Keratinocyte (primary cell): ENCODE measurements at regions not wholly inside any gene's neighbourhood (a gene's known extent, or its start where the extent isn't known, plus 50 kb on each side); places are given as distances from the start of the nearest gene placed in this dataset.

Experiments used
- CTCF ChIP-seq, 3 experiments: IDR thresholded peaks in 1 of 3; conservative IDR thresholded peaks in 1 of 3; optimal IDR thresholded peaks in 1 of 3; 2 replicates in 2 of 3; 3 replicates in 1 of 3; pipeline versions ENCODE3 to v1.5.1; 2011; ENCODE audit warnings: low read length in 3 of 3, mild to moderate bottlenecking in 3 of 3, moderate library complexity in 2 of 3, control low read depth in 1 of 3, inconsistent platforms in 1 of 3; ENCODE audit not compliant: insufficient read depth in 2 of 3; ENCODE audit errors: extremely low read depth in 1 of 3
- EZH2 ChIP-seq: IDR thresholded peaks from one replicate; pipeline ENCODE4 v1.6.1; 2012; ENCODE audit warnings: inconsistent platforms, mild to moderate bottlenecking, low read length, moderate library complexity

GRCh38 chr13:74024856-74025255 lies 109.3 kb downstream of the KLF12 start:
- TF ChIP-seq CTCF (optimal IDR thresholded peaks at IDR 0.05 in 1 of 3, IDR thresholded peaks at IDR 0.05 in 1 of 3, conservative IDR thresholded peaks at IDR 0.05 in 1 of 3; ENCODE audit: extremely low read depth in 1 of 3, insufficient read depth in 2 of 3, low read length in 3 of 3) (no peak), EZH2 (no peak)
